ENCODE measurements at regions not wholly inside any gene's neighbourhood (a gene's known extent, or its start where the extent isn't known, plus 50 kb on each side); places are given as distances from the start of the nearest gene placed in this dataset.

DNA sequence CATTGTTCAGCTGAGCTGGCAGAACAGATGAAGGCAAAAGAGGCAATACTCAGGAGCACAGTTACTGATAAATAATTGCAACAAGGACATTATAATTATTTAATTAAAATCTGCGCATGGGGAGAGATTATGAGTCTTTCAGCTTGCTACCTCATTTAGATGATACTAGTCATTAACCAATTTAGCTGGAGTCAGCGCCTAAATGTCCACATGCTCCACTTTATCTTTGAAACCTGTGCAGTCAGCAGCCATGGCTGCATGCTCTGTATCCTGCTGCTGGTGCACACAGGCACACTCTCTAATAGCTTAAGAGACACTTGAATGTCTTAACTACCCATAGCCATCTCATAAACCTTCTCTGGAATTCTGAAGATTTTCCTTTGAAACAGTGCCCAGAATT is 196.8 kb downstream of the PPP1R3A start:
- TF ChIP-seq ZC3H10 (CRISPR knock-in tag; IDR thresholded peaks at IDR 0.05) (no peak), GLIS3 (CRISPR knock-in tag; IDR thresholded peaks at IDR 0.05) (no peak), ESRRG (CRISPR knock-in tag; IDR thresholded peaks at IDR 0.05) (no peak), CSDC2 (CRISPR knock-in tag; IDR thresholded peaks at IDR 0.05) (no peak), OSR1 (CRISPR knock-in tag; IDR thresholded peaks at IDR 0.05) (no peak), ZNF8 (CRISPR knock-in tag; IDR thresholded peaks at IDR 0.05) (no peak), SNAI2 (CRISPR knock-in tag; IDR thresholded peaks at IDR 0.05) (no peak)
- TF ChIP-seq, protein P1, sequence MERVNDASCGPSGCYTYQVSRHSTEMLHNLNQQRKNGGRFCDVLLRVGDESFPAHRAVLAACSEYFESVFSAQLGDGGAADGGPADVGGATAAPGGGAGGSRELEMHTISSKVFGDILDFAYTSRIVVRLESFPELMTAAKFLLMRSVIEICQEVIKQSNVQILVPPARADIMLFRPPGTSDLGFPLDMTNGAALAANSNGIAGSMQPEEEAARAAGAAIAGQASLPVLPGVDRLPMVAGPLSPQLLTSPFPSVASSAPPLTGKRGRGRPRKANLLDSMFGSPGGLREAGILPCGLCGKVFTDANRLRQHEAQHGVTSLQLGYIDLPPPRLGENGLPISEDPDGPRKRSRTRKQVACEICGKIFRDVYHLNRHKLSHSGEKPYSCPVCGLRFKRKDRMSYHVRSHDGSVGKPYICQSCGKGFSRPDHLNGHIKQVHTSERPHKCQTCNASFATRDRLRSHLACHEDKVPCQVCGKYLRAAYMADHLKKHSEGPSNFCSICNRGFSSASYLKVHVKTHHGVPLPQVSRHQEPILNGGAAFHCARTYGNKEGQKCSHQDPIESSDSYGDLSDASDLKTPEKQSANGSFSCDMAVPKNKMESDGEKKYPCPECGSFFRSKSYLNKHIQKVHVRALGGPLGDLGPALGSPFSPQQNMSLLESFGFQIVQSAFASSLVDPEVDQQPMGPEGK (CRISPR knock-in tag; IDR thresholded peaks at IDR 0.05; ENCODE audit: borderline replicate concordance) = no peak
